Testis (tissue), 2 donors: ENCODE measurements at regions not wholly inside any gene's neighbourhood (a gene's known extent, or its start where the extent isn't known, plus 50 kb on each side); places are given as distances from the start of the nearest gene placed in this dataset.

Experiments
- DNase-seq: peaks from one replicate; pipeline ENCODE4 v3.0.0-alpha.2; 2019
- H3K27ac ChIP-seq, 2 donors: fragments of 200-600 bp; sonication (generic); one replicate each; pipeline ENCODE4 v1.5.1; 2019
- H3K27me3 ChIP-seq: fragments of 200-600 bp; sonication (generic); one replicate; pipeline ENCODE4 v1.5.1; 2019
- H3K36me3 ChIP-seq: fragments of 200-600 bp; sonication (generic); one replicate; pipeline ENCODE4 v1.5.1; 2017; ENCODE audit warnings: low read depth; ENCODE audit errors: missing control alignments
- H3K4me1 ChIP-seq: fragments of 200-600 bp; sonication (generic); one replicate; pipeline ENCODE4 v1.5.1; 2019
- H3K4me3 ChIP-seq, 2 donors: fragments of 200-600 bp; sonication (generic); one replicate each; pipeline ENCODE4 v1.5.1; 2017 to 2019
- H3K9me3 ChIP-seq: fragments of 200-600 bp; sonication (generic); one replicate; pipeline ENCODE4 v1.5.1; 2017
- POLR2A ChIP-seq: fragments of 450-650 bp; IDR thresholded peaks from one replicate; pipeline ENCODE4 v1.6.1; 2017; ENCODE audit warnings: antibody characterized with exemption, mild to moderate bottlenecking, moderate library complexity
- WGBS, 2 donors: methylation state at CpG; one replicate each; pipeline ENCODE4 v1.1.5; 2018; 5-methylcytosine and 5-hydroxymethylcytosine counted together
- intact Hi-C: fragments of 100-400 bp; cut with DNase I; formaldehyde crosslinking; loops from one replicate; pipeline ENCODE4 v1.15.1; 2023; ENCODE audit warnings: low total_unique reads
- TF ChIP-seq, protein P1 (sequence below), 3 experiments: fragments of 450-650 bp in 2 of 3; fragments of 200-600 bp in 1 of 3; sonication (generic) in 1 of 3; IDR thresholded peaks; one replicate each; pipeline ENCODE4 v1.5.1; 2016 to 2019; ENCODE audit warnings: antibody characterized with exemption in 3 of 3, mild to moderate bottlenecking in 2 of 3, moderate library complexity in 1 of 3

DNA sequence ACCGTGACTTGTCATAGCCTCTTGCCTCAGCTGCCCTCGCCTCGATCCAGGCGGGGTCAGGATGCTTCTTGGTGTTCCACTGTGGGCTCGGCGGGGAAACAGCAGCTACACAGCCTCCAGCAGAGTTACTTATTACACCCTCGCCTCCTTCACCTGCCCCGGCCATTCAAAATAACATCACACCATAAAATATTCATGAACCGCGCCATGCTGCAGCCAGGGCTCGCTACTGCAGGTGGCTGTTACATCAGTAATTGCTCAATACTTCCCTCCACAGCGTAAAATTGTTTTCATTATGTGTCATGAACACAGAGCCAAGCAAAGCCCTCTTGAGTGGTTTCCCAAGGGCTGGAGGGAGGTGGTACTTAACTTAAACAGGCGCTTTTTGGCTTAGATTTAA, 241.5 kb upstream of the SP8 start:
- H3K27me3 ChIP-seq, result no peaks in the 10 kb centered on the region
- H3K27ac ChIP-seq, result no peak overlapping the region
- DNase-seq, result no peak
- TF ChIP-seq POLR2A, result no peak
- TF ChIP-seq, protein P1, sequence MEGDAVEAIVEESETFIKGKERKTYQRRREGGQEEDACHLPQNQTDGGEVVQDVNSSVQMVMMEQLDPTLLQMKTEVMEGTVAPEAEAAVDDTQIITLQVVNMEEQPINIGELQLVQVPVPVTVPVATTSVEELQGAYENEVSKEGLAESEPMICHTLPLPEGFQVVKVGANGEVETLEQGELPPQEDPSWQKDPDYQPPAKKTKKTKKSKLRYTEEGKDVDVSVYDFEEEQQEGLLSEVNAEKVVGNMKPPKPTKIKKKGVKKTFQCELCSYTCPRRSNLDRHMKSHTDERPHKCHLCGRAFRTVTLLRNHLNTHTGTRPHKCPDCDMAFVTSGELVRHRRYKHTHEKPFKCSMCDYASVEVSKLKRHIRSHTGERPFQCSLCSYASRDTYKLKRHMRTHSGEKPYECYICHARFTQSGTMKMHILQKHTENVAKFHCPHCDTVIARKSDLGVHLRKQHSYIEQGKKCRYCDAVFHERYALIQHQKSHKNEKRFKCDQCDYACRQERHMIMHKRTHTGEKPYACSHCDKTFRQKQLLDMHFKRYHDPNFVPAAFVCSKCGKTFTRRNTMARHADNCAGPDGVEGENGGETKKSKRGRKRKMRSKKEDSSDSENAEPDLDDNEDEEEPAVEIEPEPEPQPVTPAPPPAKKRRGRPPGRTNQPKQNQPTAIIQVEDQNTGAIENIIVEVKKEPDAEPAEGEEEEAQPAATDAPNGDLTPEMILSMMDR (IDR thresholded peaks at IDR 0.05), result no peak
- H3K4me1 ChIP-seq, result no peaks in the 10 kb centered on the region
- H3K4me3 ChIP-seq, result no peak overlapping the region
- intact Hi-C loops, result no loop called here
- H3K36me3 ChIP-seq, result no peaks in the 10 kb centered on the region
- 30 to 31% methylated on average over 13 of the region's 13 CpGs for WGBS, 2 donors
- H3K9me3 ChIP-seq, result no peaks in the 10 kb centered on the region

GRCh38 chr7:21028599-21028998, 241.9 kb upstream of the SP8 start:
- intact Hi-C loops, result no loop called here
- 36 to 39% methylated on average over 3 of the region's 3 CpGs for WGBS, 2 donors

DNA sequence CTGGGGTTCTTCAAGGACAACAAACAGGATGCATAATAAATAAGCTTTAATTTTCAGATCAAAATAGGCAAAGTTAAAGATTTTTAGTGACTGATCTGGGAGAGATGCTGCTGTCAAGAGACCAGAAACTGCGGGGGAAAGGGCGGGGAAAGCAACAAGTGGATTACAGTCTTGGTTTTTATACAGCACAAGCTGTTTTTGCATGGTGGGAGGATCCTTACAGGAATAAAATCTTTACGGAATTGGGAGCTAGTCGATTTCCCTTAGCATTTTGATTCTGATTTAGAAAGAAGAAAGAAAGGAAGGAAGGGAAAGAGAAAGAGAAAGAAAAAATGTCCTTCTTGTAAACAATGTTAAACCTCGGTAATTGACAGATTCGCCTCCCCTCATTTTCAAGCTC, 242.3 kb upstream of the SP8 start:
- no peaks in the 10 kb centered on the region for H3K36me3 ChIP-seq
- H3K27ac ChIP-seq, result no peak overlapping the region
- no peaks in the 10 kb centered on the region for H3K4me1 ChIP-seq
- H3K9me3 ChIP-seq, result no peaks in the 10 kb centered on the region
- H3K27me3 ChIP-seq, result no peaks in the 10 kb centered on the region
- intact Hi-C loops, result no loop called here
- 22 to 25% methylated on average over 6 of the region's 6 CpGs for WGBS, 2 donors
- TF ChIP-seq, protein P1 (IDR thresholded peaks at IDR 0.05), result no peak
- TF ChIP-seq POLR2A, result no peak
- DNase-seq, result no peak
- no peak overlapping the region for H3K4me3 ChIP-seq

More at GRCh38 chr7:21028599-21028998, 241.9 kb upstream of the SP8 start:
- Histone ChIP-seq H3K4me3 (no peak overlapping the region), H3K27ac (no peak overlapping the region), H3K36me3 (no peaks in the 10 kb centered on the region), H3K9me3 (no peaks in the 10 kb centered on the region), H3K27me3 (no peaks in the 10 kb centered on the region), H3K4me1 (no peaks in the 10 kb centered on the region)
- DNase-seq, result no peak
- no peak for TF ChIP-seq POLR2A
- TF ChIP-seq, protein P1 (IDR thresholded peaks at IDR 0.05), result no peak

GRCh38 chr7:21030237-21030871, 243.7 kb upstream of the SP8 start:
- no peak for TF ChIP-seq POLR2A
- TF ChIP-seq, protein P1 (IDR thresholded peaks at IDR 0.05), result no peak
- Histone ChIP-seq H3K9me3 (no peaks in the 10 kb centered on the region), H3K27ac (no peak overlapping the region), H3K4me3 (no peak overlapping the region), H3K27me3 (no peaks in the 10 kb centered on the region), H3K36me3 (no peaks in the 10 kb centered on the region), H3K4me1 (no peaks in the 10 kb centered on the region)
- intact Hi-C loops, result no loop called here
- DNase-seq, result no peak
- 78 to 82% methylated on average over 7 of the region's 7 CpGs for WGBS, 2 donors

GRCh38 chr7:21041252-21041651, 254.6 kb upstream of the SP8 start:
- H3K4me1 ChIP-seq, result no peaks in the 10 kb centered on the region
- no peaks in the 10 kb centered on the region for H3K36me3 ChIP-seq
- intact Hi-C loops, result no loop called here
- 90 to 94% methylated on average over 2 of the region's 2 CpGs for WGBS, 2 donors
- no peaks in the 10 kb centered on the region for H3K27me3 ChIP-seq
- TF ChIP-seq POLR2A, result no peak
- TF ChIP-seq, protein P1 (IDR thresholded peaks at IDR 0.05), result no peak
- H3K27ac ChIP-seq, result no peak overlapping the region
- no peaks in the 10 kb centered on the region for H3K9me3 ChIP-seq
- DNase-seq, result no peak
- H3K4me3 ChIP-seq, result no peak overlapping the region
